ENCODE measurements at regions not wholly inside any gene's neighbourhood (a gene's known extent, or its start where the extent isn't known, plus 50 kb on each side); places are given as distances from the start of the nearest gene placed in this dataset.
"Not testable (repeated sequence)": the region's sequence is repeated elsewhere in the genome, so short reads cannot be mapped to it uniquely, and the experiment has no call there.

DNA sequence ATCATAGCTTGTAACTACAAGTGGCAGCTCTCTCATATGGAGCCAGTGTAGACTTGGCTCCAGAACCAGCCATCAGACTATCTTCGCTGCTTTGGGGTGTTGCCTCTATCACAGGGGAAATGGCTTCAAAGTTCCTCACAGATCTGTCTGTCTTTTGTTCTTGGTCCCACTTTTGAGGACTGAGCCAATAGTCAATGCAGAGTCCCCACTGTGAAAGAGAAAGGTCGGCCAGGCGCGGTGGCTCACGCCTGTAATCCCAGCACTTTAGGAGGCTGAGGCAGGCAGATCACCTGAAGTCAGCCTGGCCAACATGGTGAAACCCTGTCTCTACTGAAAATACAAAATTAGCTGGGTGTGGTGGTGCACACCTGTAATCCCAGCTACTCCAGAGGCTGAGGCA lies 86.9 kb upstream of the FZD7 start:
- CTCF ChIA-PET, result interaction anchor here (0.7 kb wide), 1 partner anchor 17 kb away, joined by 3 read pairs; no protein-coding TSS in a partner anchor

GRCh38 chr2:201947287-201947686 lies 86.4 kb upstream of the FZD7 start:
- Mint-ChIP-seq H3K27ac (no peak overlapping the region), H3K4me3 (no peak overlapping the region), H3K27me3 (peaks cover 6% of the 10 kb centered on the region), H3K9me3 (no peaks in the 10 kb centered on the region), H3K4me1 (no peaks in the 10 kb centered on the region), H3K36me3 (ENCODE audit: low read depth) (no peaks in the 10 kb centered on the region)
- DNase-seq, result no peak
- POLR2A ChIA-PET, result no interaction called here
- CTCF ChIA-PET, result interaction anchor here (0.7 kb wide), 1 partner anchor 17 kb away, joined by 3 read pairs; no protein-coding TSS in a partner anchor

More for the DNA sequence above, 86.9 kb upstream of the FZD7 start:
- H3K27me3 Mint-ChIP-seq; H3K4me1 Mint-ChIP-seq; H3K36me3 Mint-ChIP-seq (ENCODE audit: low read depth); H3K4me3 Mint-ChIP-seq; H3K9me3 Mint-ChIP-seq; H3K27ac Mint-ChIP-seq; POLR2A ChIA-PET; DNase-seq: not testable (repeated sequence)

GRCh38 chr2:201949181-201949926 lies 84.3 kb upstream of the FZD7 start:
- no peaks in the 10 kb centered on the region for H3K36me3 Mint-ChIP-seq (ENCODE audit: low read depth)
- POLR2A ChIA-PET, result no interaction called here
- CTCF ChIA-PET, result no interaction called here
- H3K9me3 Mint-ChIP-seq, result no peaks in the 10 kb centered on the region
- no peak overlapping the region for H3K4me3 Mint-ChIP-seq
- no peak for DNase-seq
- H3K27ac Mint-ChIP-seq, result no peak overlapping the region
- no peaks in the 10 kb centered on the region for H3K4me1 Mint-ChIP-seq
- peaks cover 6% of the 10 kb centered on the region for H3K27me3 Mint-ChIP-seq

DNA sequence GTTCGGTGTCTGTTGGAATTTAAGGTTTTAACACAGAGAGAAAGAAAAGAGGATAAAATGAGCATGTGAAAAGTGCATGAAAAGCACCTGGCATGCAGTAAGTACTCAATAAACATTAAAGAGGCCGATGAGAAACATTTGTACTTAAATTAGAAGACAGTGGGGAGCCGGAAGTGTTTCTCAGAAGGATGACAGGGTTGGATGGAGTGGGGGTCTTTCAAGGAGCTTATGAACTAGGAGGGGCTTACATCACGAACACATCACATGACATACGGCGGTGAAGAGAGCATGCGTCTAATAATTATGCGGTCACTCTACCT lies 83.8 kb upstream of the FZD7 start:
- Mint-ChIP-seq H3K4me1 (no peaks in the 10 kb centered on the region), H3K27me3 (peaks cover 6% of the 10 kb centered on the region), H3K27ac (no peak overlapping the region), H3K9me3 (no peaks in the 10 kb centered on the region), H3K36me3 (ENCODE audit: low read depth) (no peaks in the 10 kb centered on the region), H3K4me3 (no peak overlapping the region)
- ChIA-PET POLR2A (no interaction called here), CTCF (no interaction called here)
- DNase-seq, result no peak

GRCh38 chr2:201950606-201951005 lies 83.0 kb upstream of the FZD7 start:
- ChIA-PET CTCF (no interaction called here), POLR2A (no interaction called here)
- Mint-ChIP-seq H3K4me1 (no peaks in the 10 kb centered on the region), H3K27me3 (peaks cover 11% of the 10 kb centered on the region), H3K36me3 (ENCODE audit: low read depth) (no peaks in the 10 kb centered on the region), H3K9me3 (no peaks in the 10 kb centered on the region), H3K27ac (no peak overlapping the region), H3K4me3 (no peak overlapping the region)
- no peak for DNase-seq

DNA sequence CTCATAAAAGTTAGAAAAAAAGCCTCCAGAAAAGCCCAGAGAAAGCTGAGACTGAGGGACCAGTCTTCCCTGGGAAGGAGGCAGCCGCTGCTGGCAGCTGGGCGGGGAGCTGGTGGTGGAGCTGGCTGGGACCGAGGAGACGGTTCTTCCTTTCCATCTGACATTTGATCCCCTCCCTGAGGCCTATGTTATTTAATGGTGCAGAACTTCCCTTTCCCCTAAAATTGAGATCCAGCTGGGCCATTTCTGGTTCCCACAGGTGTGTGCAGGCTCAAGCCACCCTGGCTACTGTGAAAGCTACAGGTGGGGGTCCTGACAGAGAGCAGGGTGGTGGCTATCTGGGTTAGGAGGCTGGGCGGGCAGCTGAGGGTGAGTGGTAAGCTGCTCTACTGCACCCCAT lies 81.5 kb upstream of the FZD7 start:
- POLR2A ChIA-PET, result no interaction called here
- peaks cover 15% of the 10 kb centered on the region for H3K27me3 Mint-ChIP-seq
- H3K9me3 Mint-ChIP-seq, result no peaks in the 10 kb centered on the region
- no peak overlapping the region for H3K4me3 Mint-ChIP-seq
- no peak overlapping the region for H3K27ac Mint-ChIP-seq
- CTCF ChIA-PET, result no interaction called here
- H3K4me1 Mint-ChIP-seq, result no peaks in the 10 kb centered on the region
- H3K36me3 Mint-ChIP-seq (ENCODE audit: low read depth), result no peaks in the 10 kb centered on the region
- DNase-seq, result no peak

DNA sequence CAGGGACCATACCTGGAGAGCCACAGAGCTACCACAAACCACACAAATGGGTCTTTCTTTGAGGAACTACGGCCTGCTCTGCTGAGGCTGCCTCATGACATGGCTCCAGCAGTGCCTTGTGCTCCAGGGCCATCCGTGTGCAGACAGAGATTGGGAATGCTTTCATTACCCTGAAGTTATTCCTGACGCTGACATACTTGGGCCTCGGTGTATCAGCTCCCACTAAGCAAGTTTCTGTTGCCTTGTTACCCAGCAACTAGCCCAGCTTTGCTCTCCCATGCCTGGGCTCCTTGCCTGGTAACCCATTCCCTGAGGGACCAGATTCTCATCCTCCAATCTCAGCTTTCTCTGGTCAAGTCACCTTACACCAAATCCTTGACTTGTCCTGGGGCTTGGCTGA lies 80.3 kb upstream of the FZD7 start:
- no peak for DNase-seq
- peaks cover 12% of the 10 kb centered on the region for H3K27me3 Mint-ChIP-seq
- H3K27ac Mint-ChIP-seq, result no peak overlapping the region
- no peaks in the 10 kb centered on the region for H3K9me3 Mint-ChIP-seq
- no peak overlapping the region for H3K4me3 Mint-ChIP-seq
- H3K4me1 Mint-ChIP-seq, result no peaks in the 10 kb centered on the region
- no peaks in the 10 kb centered on the region for H3K36me3 Mint-ChIP-seq (ENCODE audit: low read depth)
- CTCF ChIA-PET, result no interaction called here
- POLR2A ChIA-PET, result no interaction called here

DNA sequence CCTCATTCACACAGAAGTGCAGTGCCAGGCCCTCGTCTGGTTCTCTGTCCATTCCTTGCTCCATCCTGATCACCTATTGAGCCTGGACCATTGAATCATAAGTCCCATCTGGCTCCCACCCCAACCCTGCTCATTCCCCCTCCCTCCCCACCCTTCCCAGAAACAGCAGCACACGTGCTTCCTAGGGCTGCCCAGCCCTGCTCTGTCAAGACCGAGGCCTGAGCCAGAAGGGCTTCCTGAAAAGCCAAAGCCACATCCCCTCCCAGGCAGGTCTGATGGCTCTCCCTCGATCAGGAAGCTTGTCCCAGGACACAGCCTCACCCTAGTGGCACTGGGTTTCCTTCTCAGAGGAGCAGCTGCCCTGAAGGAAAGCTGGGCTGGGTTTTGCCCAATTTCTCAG lies 79.8 kb upstream of the FZD7 start:
- peaks cover 12% of the 10 kb centered on the region for H3K27me3 Mint-ChIP-seq
- H3K4me1 Mint-ChIP-seq, result no peaks in the 10 kb centered on the region
- POLR2A ChIA-PET, result no interaction called here
- no peak overlapping the region for H3K27ac Mint-ChIP-seq
- DNase-seq, result no peak
- H3K4me3 Mint-ChIP-seq, result no peak overlapping the region
- no peaks in the 10 kb centered on the region for H3K9me3 Mint-ChIP-seq
- CTCF ChIA-PET, result no interaction called here
- H3K36me3 Mint-ChIP-seq (ENCODE audit: low read depth), result no peaks in the 10 kb centered on the region

DNA sequence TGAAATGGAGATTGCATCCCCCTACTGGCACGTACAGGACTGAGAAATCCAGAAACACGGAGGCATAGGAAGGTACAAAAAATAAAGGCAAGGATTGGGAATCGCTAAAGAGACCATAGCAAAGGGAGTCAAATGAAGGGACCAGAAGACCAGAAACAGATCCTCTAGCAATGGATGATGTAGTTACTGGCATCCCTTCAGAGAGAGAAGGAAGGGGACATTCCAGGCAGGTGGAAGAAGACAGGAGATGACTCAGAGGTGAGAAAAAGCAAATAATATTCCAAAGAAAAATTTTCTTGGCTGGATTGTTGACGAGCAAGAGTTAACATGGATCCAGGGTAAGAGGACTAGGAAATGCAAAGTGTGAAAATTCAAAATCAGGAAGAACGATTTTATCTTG lies 78.4 kb upstream of the FZD7 start:
- CTCF ChIA-PET, result no interaction called here
- no peaks in the 10 kb centered on the region for H3K4me1 Mint-ChIP-seq
- no peaks in the 10 kb centered on the region for H3K9me3 Mint-ChIP-seq
- H3K4me3 Mint-ChIP-seq, result no peak overlapping the region
- peaks cover 12% of the 10 kb centered on the region for H3K27me3 Mint-ChIP-seq
- H3K27ac Mint-ChIP-seq, result no peak overlapping the region
- POLR2A ChIA-PET, result no interaction called here
- H3K36me3 Mint-ChIP-seq (ENCODE audit: low read depth), result no peaks in the 10 kb centered on the region
- DNase-seq, result no peak

DNA sequence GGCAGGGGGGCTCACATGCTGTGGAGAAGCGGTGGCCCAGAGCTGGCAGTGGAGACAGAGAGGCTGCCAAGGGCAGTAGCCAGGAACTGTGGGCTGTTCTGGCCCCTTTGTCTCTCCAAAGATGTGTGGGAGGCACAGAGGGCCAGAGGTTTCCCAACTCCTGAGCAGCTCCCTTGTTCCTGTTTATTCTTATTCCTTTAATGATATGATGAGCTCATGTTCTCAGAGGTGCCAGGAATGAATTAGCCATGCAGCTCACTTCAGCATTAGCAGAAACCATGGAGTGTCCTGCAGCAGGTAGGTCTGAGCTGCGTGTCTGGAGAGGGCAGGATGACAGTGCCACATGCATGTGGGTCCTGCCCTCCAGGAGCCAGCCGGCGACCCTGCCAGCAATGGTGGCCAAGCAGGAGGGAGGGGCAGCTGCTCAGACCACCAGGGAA lies 77.9 kb upstream of the FZD7 start:
- H3K27me3 Mint-ChIP-seq, result peaks cover 12% of the 10 kb centered on the region
- no peak overlapping the region for H3K27ac Mint-ChIP-seq
- H3K36me3 Mint-ChIP-seq (ENCODE audit: low read depth), result no peaks in the 10 kb centered on the region
- ChIA-PET CTCF (no interaction called here), POLR2A (no interaction called here)
- H3K9me3 Mint-ChIP-seq, result no peaks in the 10 kb centered on the region
- no peaks in the 10 kb centered on the region for H3K4me1 Mint-ChIP-seq
- DNase-seq, result no peak
- H3K4me3 Mint-ChIP-seq, result no peak overlapping the region

GRCh38 chr2:201956361-201956760 lies 77.3 kb upstream of the FZD7 start:
- CTCF ChIA-PET, result no interaction called here
- peaks cover 12% of the 10 kb centered on the region for H3K27me3 Mint-ChIP-seq
- no peaks in the 10 kb centered on the region for H3K4me1 Mint-ChIP-seq
- POLR2A ChIA-PET, result no interaction called here
- no peak overlapping the region for H3K27ac Mint-ChIP-seq
- DNase-seq, result no peak
- H3K9me3 Mint-ChIP-seq, result no peaks in the 10 kb centered on the region
- no peaks in the 10 kb centered on the region for H3K36me3 Mint-ChIP-seq (ENCODE audit: low read depth)
- H3K4me3 Mint-ChIP-seq, result no peak overlapping the region

- H3K9me3 Mint-ChIP-seq, result no peaks in the 10 kb centered on the region
Measured at GRCh38 chr2:201957091-201957490, 76.6 kb upstream of the FZD7 start.

DNA sequence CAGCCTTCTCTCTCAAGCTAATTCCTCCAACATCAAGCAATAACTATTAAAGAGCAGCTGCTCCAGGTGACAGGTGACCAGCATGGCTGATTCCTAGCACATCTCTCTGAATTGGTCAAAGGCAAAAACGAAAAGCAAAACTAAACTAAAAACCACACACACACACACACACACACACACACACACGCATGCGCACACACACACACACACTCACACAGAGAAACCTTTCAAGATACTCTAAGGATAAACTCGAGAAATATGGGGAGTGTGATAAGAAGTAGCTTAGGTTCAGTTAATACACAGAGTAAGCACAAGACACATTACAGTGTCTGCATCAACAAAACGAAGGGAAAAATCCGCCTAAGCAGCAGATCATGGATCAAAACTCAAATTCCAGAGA lies 74.5 kb upstream of the FZD7 start:
- ChIA-PET POLR2A (no interaction called here), CTCF (no interaction called here)
- Mint-ChIP-seq H3K27ac (no peak overlapping the region), H3K36me3 (ENCODE audit: low read depth) (no peaks in the 10 kb centered on the region), H3K4me1 (no peaks in the 10 kb centered on the region), H3K4me3 (no peak overlapping the region), H3K27me3 (peaks cover 8% of the 10 kb centered on the region), H3K9me3 (no peaks in the 10 kb centered on the region)
- DNase-seq, result no peak

More at GRCh38 chr2:201957091-201957490, 76.6 kb upstream of the FZD7 start:
- Mint-ChIP-seq H3K27ac (no peak overlapping the region), H3K4me1 (no peaks in the 10 kb centered on the region), H3K27me3 (peaks cover 12% of the 10 kb centered on the region), H3K36me3 (ENCODE audit: low read depth) (no peaks in the 10 kb centered on the region), H3K4me3 (no peak overlapping the region)
- ChIA-PET CTCF (no interaction called here), POLR2A (no interaction called here)
- DNase-seq, result no peak

DNA sequence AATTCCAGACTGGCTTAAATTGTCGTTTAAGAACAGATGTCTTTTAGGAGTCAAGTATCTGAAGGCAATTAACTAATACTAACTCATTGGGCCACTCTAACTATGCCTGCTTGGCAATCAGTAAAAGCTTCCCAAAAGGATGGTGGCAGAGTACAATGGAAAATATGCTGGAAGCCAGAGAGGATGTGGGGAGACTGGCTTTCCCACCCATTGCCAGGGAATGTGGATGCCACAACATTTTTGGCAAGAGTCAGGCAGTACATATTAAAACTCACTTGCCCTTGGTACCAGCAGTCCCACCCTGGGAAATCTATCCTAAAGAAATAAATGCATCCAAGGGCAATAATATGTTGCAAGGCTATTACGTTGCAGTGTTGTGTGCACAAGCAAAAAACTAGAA lies 74.0 kb upstream of the FZD7 start:
- no peaks in the 10 kb centered on the region for H3K36me3 Mint-ChIP-seq (ENCODE audit: low read depth)
- ChIA-PET CTCF (no interaction called here), POLR2A (no interaction called here)
- no peaks in the 10 kb centered on the region for H3K4me1 Mint-ChIP-seq
- H3K9me3 Mint-ChIP-seq, result no peaks in the 10 kb centered on the region
- H3K4me3 Mint-ChIP-seq, result no peak overlapping the region
- H3K27me3 Mint-ChIP-seq, result peaks cover 8% of the 10 kb centered on the region
- no peak overlapping the region for H3K27ac Mint-ChIP-seq
- no peak for DNase-seq

Data from activated CD4-positive, alpha-beta memory T cell treated with anti-CD3 and anti-CD28 coated beads, Interleukin-2, amount 10 ng/mL, durations not matched to agents 7 days and 5 days (primary cell).